ENCODE measurements at regions not wholly inside any gene's neighbourhood (a gene's known extent, or its start where the extent isn't known, plus 50 kb on each side); places are given as distances from the start of the nearest gene placed in this dataset.
"Not testable (repeated sequence)": the region's sequence is repeated elsewhere in the genome, so short reads cannot be mapped to it uniquely, and the experiment has no call there.

GRCh38 chr2:113368581-113368980 is 68.9 kb upstream of the ZNG1B start:
- not testable (repeated sequence) for TF ChIP-seq CTCF, POLR2A, POLR2AphosphoS5 (IDR thresholded peaks at IDR 0.05)
